Neural cell (in vitro differentiated cells): ENCODE measurements at regions not wholly inside any gene's neighbourhood (a gene's known extent, or its start where the extent isn't known, plus 50 kb on each side); places are given as distances from the start of the nearest gene placed in this dataset.

Experiments used
- CTCF ChIP-seq: fragments of 450-650 bp; IDR thresholded peaks from 2 replicates; pipeline ENCODE4 v1.5.1; 2014; ENCODE audit warnings: antibody characterized with exemption, mild to moderate bottlenecking, moderate library complexity; ENCODE audit not compliant: poor library complexity, severe bottlenecking
- EZH2 ChIP-seq: fragments of 200-600, 300-800 bp; shearing (Covaris generic), sonication (generic); IDR thresholded peaks from 2 replicates; pipeline ENCODE4 v1.6.1; 2014; ENCODE audit warnings: antibody characterized with exemption, low read length, borderline replicate concordance, mild to moderate bottlenecking; ENCODE audit not compliant: insufficient read depth, poor library complexity, severe bottlenecking
- POLR2AphosphoS5 ChIP-seq: IDR thresholded peaks from 2 replicates; pipeline ENCODE4 v1.6.1; 2012
- RAD21 ChIP-seq: fragments of 450-650 bp; conservative IDR thresholded peaks from 2 replicates; pipeline ENCODE4 v1.6.1; 2014; ENCODE audit warnings: antibody characterized with exemption, mild to moderate bottlenecking, moderate library complexity
- SMC3 ChIP-seq: fragments of 450-650 bp; conservative IDR thresholded peaks from 2 replicates; pipeline ENCODE4 v1.6.1; 2014; ENCODE audit warnings: antibody characterized with exemption, mild to moderate bottlenecking, moderate library complexity; ENCODE audit not compliant: poor library complexity
- TAF1 ChIP-seq: IDR thresholded peaks from 2 replicates; pipeline ENCODE4 v1.6.1; 2012; ENCODE audit warnings: low read depth

GRCh38 chr9:109907810-109908458 is 127.9 kb downstream of the PALM2AKAP2 start:
- TF ChIP-seq POLR2AphosphoS5 (no peak), CTCF (no peak), RAD21 (no peak), EZH2 (no peak), SMC3 (no peak), TAF1 (no peak)
